CD14-positive monocyte (primary cell): ENCODE measurements at regions not wholly inside any gene's neighbourhood (a gene's known extent, or its start where the extent isn't known, plus 50 kb on each side); places are given as distances from the start of the nearest gene placed in this dataset.

ENCODE experiments used
- DNase-seq, 3 donors: peaks; one replicate each; pipeline ENCODE4 v3.0.0-alpha.2; 2011 to 2022
- H2AFZ ChIP-seq: 2 replicates; pipeline ENCODE4 v1.6.0; 2012; ENCODE audit warnings: mild to moderate bottlenecking, low read depth, low read length, inconsistent platforms; ENCODE audit not compliant: insufficient read depth, poor library complexity, severe bottlenecking
- H3K27ac ChIP-seq, 2 donors: 1 replicate in 1 of 2; 2 replicates in 1 of 2; pipeline ENCODE4 v1.5.1; 2012 to 2013; ENCODE audit warnings: low read length in 2 of 2, control low read depth in 1 of 2, inconsistent platforms in 1 of 2, low read depth in 1 of 2, mild to moderate bottlenecking in 1 of 2
- H3K27me3 ChIP-seq, 2 donors: one replicate each; pipeline versions ENCODE4 v1.6.0 to v1.6.1; 2011 to 2013; ENCODE audit warnings: low read length in 2 of 2; ENCODE audit not compliant: control insufficient read depth in 2 of 2, insufficient read depth in 2 of 2
- H3K36me3 ChIP-seq, 2 donors: replicated peaks in 1 of 2; 1 replicate in 1 of 2; 2 replicates in 1 of 2; pipeline versions ENCODE4 v1.5.1 to v1.6.1; 2012 to 2013; ENCODE audit warnings: low read length in 2 of 2, control low read depth in 1 of 2, inconsistent platforms in 1 of 2, mild to moderate bottlenecking in 1 of 2; ENCODE audit not compliant: insufficient read depth in 2 of 2, control insufficient read depth in 1 of 2
- H3K4me1 ChIP-seq, 2 donors: 1 replicate in 1 of 2; 2 replicates in 1 of 2; pipeline versions ENCODE4 v1.5.1 to v1.6.1; 2012 to 2013; ENCODE audit warnings: low read length in 2 of 2, control low read depth in 1 of 2, inconsistent platforms in 1 of 2, mild to moderate bottlenecking in 1 of 2, moderate library complexity in 1 of 2; ENCODE audit not compliant: insufficient read depth in 2 of 2, control insufficient read depth in 1 of 2
- H3K4me2 ChIP-seq: replicated peaks from 2 replicates; pipeline ENCODE3; 2012; ENCODE audit warnings: low read length, moderate library complexity, mild to moderate bottlenecking; ENCODE audit not compliant: poor library complexity, severe bottlenecking; ENCODE audit errors: extremely low read depth
- H3K4me3 ChIP-seq, 3 experiments: fragments of 200-600 bp in 1 of 3; sonication (generic) in 1 of 3; replicated peaks in 1 of 3; 1 replicate in 2 of 3; 2 replicates in 1 of 3; pipeline ENCODE4 v1.5.1; 2011 to 2013; ENCODE audit warnings: low read length in 3 of 3, mild to moderate bottlenecking in 3 of 3, control low read depth in 2 of 3, low read depth in 2 of 3, inconsistent platforms in 1 of 3, moderate library complexity in 1 of 3
- H3K79me2 ChIP-seq: 2 replicates; pipeline ENCODE4 v1.6.0; 2012; ENCODE audit warnings: mild to moderate bottlenecking, control low read depth, inconsistent platforms, low read length, moderate library complexity; ENCODE audit not compliant: insufficient read depth
- H3K9ac ChIP-seq: 2 replicates; pipeline ENCODE4 v1.6.0; 2017; ENCODE audit warnings: low read length, mild to moderate bottlenecking; ENCODE audit not compliant: insufficient read depth, poor library complexity, severe bottlenecking
- H3K9me3 ChIP-seq, 2 donors: replicated peaks in 1 of 2; 1 replicate in 1 of 2; 2 replicates in 1 of 2; pipeline versions ENCODE4 v1.5.1 to v1.6.1; 2012 to 2013; ENCODE audit warnings: low read length in 2 of 2, control low read depth in 1 of 2; ENCODE audit not compliant: control insufficient read depth in 1 of 2, insufficient read depth in 1 of 2
- H4K20me1 ChIP-seq: 2 replicates; pipeline ENCODE4 v1.6.0; 2012; ENCODE audit warnings: mild to moderate bottlenecking, low read length, control low read depth, moderate library complexity; ENCODE audit not compliant: insufficient read depth
- H3K27ac Mint-ChIP-seq, 7 donors: one replicate each; pipeline ENCODE4 v1.8.0; 2020; ENCODE audit warnings: mild to moderate bottlenecking in 7 of 7, mixed read lengths in 7 of 7, moderate library complexity in 6 of 7, inconsistent platforms in 2 of 7
- H3K27me3 Mint-ChIP-seq, 3 donors: one replicate each; pipeline ENCODE4 v1.8.0; 2021 to 2022; ENCODE audit warnings: low read depth in 3 of 3, mild to moderate bottlenecking in 3 of 3, mixed read lengths in 3 of 3, moderate library complexity in 3 of 3, inconsistent platforms in 1 of 3
- H3K36me3 Mint-ChIP-seq, 2 donors: one replicate each; pipeline ENCODE4 v1.8.0; 2020; ENCODE audit warnings: mixed read lengths in 2 of 2, inconsistent platforms in 1 of 2, mild to moderate bottlenecking in 1 of 2
- H3K4me1 Mint-ChIP-seq: one replicate; pipeline ENCODE4 v1.8.0; 2020; ENCODE audit warnings: mild to moderate bottlenecking, mixed read lengths
- H3K4me3 Mint-ChIP-seq, 2 donors: one replicate each; pipeline ENCODE4 v1.8.0; 2020; ENCODE audit warnings: mild to moderate bottlenecking in 2 of 2, mixed read lengths in 2 of 2, moderate library complexity in 1 of 2
- H3K9me3 Mint-ChIP-seq, 7 donors: one replicate each; pipeline ENCODE4 v1.8.0; 2020 to 2022; ENCODE audit warnings: mixed read lengths in 7 of 7, mild to moderate bottlenecking in 6 of 7, moderate library complexity in 6 of 7, inconsistent platforms in 2 of 7
- CTCF ChIP-seq: fragments of 200-600 bp; IDR thresholded peaks from one replicate; pipeline ENCODE4 v1.8.0; 2022; ENCODE audit warnings: antibody characterized with exemption, mild to moderate bottlenecking
- WGBS: methylation state at CpG from one replicate; pipeline ENCODE4 v1.1.5; 2013; ENCODE audit warnings: missing lambda C conversion rate; ENCODE audit not compliant: insufficient coverage; 5-methylcytosine and 5-hydroxymethylcytosine counted together
- intact Hi-C, 2 donors: fragments of 100-400 bp; cut with micrococcal nuclease; formaldehyde crosslinking; loops; one replicate each; pipeline versions ENCODE4 v1.15.0 to v1.15.1; 2023

- Histone ChIP-seq H3K4me2 (no peak overlapping the region), H3K4me3 (no peak overlapping the region), H4K20me1 (no peaks in the 10 kb centered on the region), H2AFZ (no peak overlapping the region), H3K79me2 (no peaks in the 10 kb centered on the region), H3K4me1 (no peaks in the 10 kb centered on the region), H3K9ac (no peak overlapping the region), H3K27ac (no peak overlapping the region), H3K27me3 (no peaks in the 10 kb centered on the region), H3K9me3 (no peaks in the 10 kb centered on the region), H3K36me3 (no peaks in the 10 kb centered on the region)
- WGBS, result no CpG with 5 or more reads among the region's 3 CpGs
- Mint-ChIP-seq H3K27ac (no peak overlapping the region), H3K4me1 (no peaks in the 10 kb centered on the region), H3K4me3 (no peak overlapping the region), H3K9me3 (no peaks in the 10 kb centered on the region), H3K27me3 (no peaks in the 10 kb centered on the region), H3K36me3 (no peaks in the 10 kb centered on the region)
- TF ChIP-seq CTCF, result no peak
- no peak for DNase-seq
- intact Hi-C loops, result no loop called here
Observed at GRCh38 chr12:85552461-85552860, 272.4 kb downstream of the ALX1 start.

- H3K4me3 ChIP-seq, result no peak overlapping the region
- H3K9ac ChIP-seq, result no peak overlapping the region
- Mint-ChIP-seq H3K4me1 (no peaks in the 10 kb centered on the region), H3K9me3 (no peaks in the 10 kb centered on the region), H3K27ac (no peak overlapping the region), H3K4me3 (no peak overlapping the region), H3K36me3 (no peaks in the 10 kb centered on the region), H3K27me3 (peaks cover 0 to 2% (median 0%) of the 10 kb centered on the region in 3 donors)
- no peaks in the 10 kb centered on the region for H3K36me3 ChIP-seq
- H3K4me1 ChIP-seq, result no peaks in the 10 kb centered on the region
- WGBS, result no CpG with 5 or more reads among the region's 1 CpG
- no peak for TF ChIP-seq CTCF
- no peak overlapping the region for H3K27ac ChIP-seq
- no peaks in the 10 kb centered on the region for H3K27me3 ChIP-seq
- no peaks in the 10 kb centered on the region for H4K20me1 ChIP-seq
- no peaks in the 10 kb centered on the region for H3K79me2 ChIP-seq
- intact Hi-C loops, result no loop called here
- no peak overlapping the region for H2AFZ ChIP-seq
- no peak overlapping the region for H3K4me2 ChIP-seq
- no peak for DNase-seq
- H3K9me3 ChIP-seq, result no peaks in the 10 kb centered on the region
Observed at GRCh38 chr12:85557850-85558249, 277.8 kb downstream of the ALX1 start.
